HepG2 (cell line): ENCODE measurements at regions not wholly inside any gene's neighbourhood (a gene's known extent, or its start where the extent isn't known, plus 50 kb on each side); places are given as distances from the start of the nearest gene placed in this dataset.

Experiments
- DNMT3B ChIP-seq: conservative IDR thresholded peaks from 2 replicates; pipeline ENCODE4 v1.6.1; 2016; ENCODE audit warnings: missing biosample characterization, control low read depth
- ETV6 ChIP-seq: sonication (generic); formaldehyde crosslinking; conservative IDR thresholded peaks from 2 replicates; pipeline ENCODE4 v1.4.0; 2020; ENCODE audit warnings: missing genetic modification reagents
- JUNB ChIP-seq: sonication (generic); formaldehyde crosslinking; IDR thresholded peaks from 2 replicates; pipeline ENCODE4 v1.8.0; 2022; ENCODE audit warnings: missing genetic modification reagents, mild to moderate bottlenecking, borderline replicate concordance
- NFYB ChIP-seq: sonication (generic); formaldehyde crosslinking; IDR thresholded peaks from 2 replicates; pipeline ENCODE4 v1.4.0; 2020; ENCODE audit warnings: missing genetic modification reagents
- RARA ChIP-seq: IDR thresholded peaks from 2 replicates; pipeline ENCODE4 v1.6.1; 2016; ENCODE audit warnings: missing genetic modification reagents, missing compliant biosample characterization
- SMAD1 ChIP-seq: sonication (generic); formaldehyde crosslinking; IDR thresholded peaks from 2 replicates; pipeline ENCODE4 v1.4.0; 2020; ENCODE audit warnings: missing genetic modification reagents, low read depth, mild to moderate bottlenecking, borderline replicate concordance
- ZFX ChIP-seq: sonication (generic); formaldehyde crosslinking; IDR thresholded peaks from 2 replicates; pipeline ENCODE4 v1.4.0; 2020; ENCODE audit warnings: mild to moderate bottlenecking, low read depth, missing genetic modification reagents, moderate library complexity
- ZNF670 ChIP-seq: sonication (generic); formaldehyde crosslinking; IDR thresholded peaks from 2 replicates; pipeline ENCODE4 v1.8.0; 2022; ENCODE audit warnings: mild to moderate bottlenecking, missing genetic modification reagents, borderline replicate concordance
- ZNF7 ChIP-seq: IDR thresholded peaks from 2 replicates; pipeline ENCODE4 v1.6.1; 2016; ENCODE audit warnings: missing biosample characterization, missing genetic modification reagents
- TF ChIP-seq, protein P1 (sequence below): sonication (generic); formaldehyde crosslinking; IDR thresholded peaks from 2 replicates; pipeline ENCODE4 v1.9.0; 2021; ENCODE audit warnings: mild to moderate bottlenecking, missing genetic modification reagents
- TF ChIP-seq, protein P2 (sequence below): sonication (generic); formaldehyde crosslinking; IDR thresholded peaks from 2 replicates; pipeline ENCODE4 v1.5.0; 2020; ENCODE audit warnings: mild to moderate bottlenecking, missing genetic modification reagents, moderate library complexity
- TF ChIP-seq, protein P3 (sequence below): sonication (generic); formaldehyde crosslinking; IDR thresholded peaks from 2 replicates; pipeline ENCODE4 v1.9.0; 2022; ENCODE audit warnings: missing genetic modification reagents, mild to moderate bottlenecking, borderline replicate concordance

DNA sequence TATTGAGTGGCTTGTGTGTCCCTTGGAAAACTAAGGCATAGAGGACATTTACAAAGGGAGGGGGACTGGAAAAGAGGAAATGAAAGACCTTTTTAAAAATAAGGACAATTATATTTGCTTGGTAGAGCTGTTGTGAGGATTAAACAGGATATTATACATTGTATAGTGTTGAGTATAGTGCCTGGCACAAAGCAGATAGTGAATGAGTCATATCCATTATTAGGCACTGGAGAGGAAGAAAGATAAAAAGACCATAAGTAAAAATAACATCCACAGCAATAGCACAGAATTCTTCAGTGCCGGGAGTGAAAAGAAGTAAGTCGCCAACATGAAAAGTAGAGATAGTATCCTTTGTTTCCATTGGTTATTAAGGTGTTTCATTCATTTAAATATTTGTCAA, 623.3 kb downstream of the PDCD6IP start:
- no peak for TF ChIP-seq JUNB
- no peak for TF ChIP-seq SMAD1 (CRISPR knock-in tag)
- TF ChIP-seq, protein P1, sequence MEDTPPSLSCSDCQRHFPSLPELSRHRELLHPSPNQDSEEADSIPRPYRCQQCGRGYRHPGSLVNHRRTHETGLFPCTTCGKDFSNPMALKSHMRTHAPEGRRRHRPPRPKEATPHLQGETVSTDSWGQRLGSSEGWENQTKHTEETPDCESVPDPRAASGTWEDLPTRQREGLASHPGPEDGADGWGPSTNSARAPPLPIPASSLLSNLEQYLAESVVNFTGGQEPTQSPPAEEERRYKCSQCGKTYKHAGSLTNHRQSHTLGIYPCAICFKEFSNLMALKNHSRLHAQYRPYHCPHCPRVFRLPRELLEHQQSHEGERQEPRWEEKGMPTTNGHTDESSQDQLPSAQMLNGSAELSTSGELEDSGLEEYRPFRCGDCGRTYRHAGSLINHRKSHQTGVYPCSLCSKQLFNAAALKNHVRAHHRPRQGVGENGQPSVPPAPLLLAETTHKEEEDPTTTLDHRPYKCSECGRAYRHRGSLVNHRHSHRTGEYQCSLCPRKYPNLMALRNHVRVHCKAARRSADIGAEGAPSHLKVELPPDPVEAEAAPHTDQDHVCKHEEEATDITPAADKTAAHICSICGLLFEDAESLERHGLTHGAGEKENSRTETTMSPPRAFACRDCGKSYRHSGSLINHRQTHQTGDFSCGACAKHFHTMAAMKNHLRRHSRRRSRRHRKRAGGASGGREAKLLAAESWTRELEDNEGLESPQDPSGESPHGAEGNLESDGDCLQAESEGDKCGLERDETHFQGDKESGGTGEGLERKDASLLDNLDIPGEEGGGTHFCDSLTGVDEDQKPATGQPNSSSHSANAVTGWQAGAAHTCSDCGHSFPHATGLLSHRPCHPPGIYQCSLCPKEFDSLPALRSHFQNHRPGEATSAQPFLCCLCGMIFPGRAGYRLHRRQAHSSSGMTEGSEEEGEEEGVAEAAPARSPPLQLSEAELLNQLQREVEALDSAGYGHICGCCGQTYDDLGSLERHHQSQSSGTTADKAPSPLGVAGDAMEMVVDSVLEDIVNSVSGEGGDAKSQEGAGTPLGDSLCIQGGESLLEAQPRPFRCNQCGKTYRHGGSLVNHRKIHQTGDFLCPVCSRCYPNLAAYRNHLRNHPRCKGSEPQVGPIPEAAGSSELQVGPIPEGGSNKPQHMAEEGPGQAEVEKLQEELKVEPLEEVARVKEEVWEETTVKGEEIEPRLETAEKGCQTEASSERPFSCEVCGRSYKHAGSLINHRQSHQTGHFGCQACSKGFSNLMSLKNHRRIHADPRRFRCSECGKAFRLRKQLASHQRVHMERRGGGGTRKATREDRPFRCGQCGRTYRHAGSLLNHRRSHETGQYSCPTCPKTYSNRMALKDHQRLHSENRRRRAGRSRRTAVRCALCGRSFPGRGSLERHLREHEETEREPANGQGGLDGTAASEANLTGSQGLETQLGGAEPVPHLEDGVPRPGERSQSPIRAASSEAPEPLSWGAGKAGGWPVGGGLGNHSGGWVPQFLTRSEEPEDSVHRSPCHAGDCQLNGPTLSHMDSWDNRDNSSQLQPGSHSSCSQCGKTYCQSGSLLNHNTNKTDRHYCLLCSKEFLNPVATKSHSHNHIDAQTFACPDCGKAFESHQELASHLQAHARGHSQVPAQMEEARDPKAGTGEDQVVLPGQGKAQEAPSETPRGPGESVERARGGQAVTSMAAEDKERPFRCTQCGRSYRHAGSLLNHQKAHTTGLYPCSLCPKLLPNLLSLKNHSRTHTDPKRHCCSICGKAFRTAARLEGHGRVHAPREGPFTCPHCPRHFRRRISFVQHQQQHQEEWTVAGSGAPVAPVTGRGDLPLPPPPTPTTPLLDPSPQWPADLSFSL (CRISPR knock-in tag), result no peak
- no peak for TF ChIP-seq ZNF670
- TF ChIP-seq, protein P2, sequence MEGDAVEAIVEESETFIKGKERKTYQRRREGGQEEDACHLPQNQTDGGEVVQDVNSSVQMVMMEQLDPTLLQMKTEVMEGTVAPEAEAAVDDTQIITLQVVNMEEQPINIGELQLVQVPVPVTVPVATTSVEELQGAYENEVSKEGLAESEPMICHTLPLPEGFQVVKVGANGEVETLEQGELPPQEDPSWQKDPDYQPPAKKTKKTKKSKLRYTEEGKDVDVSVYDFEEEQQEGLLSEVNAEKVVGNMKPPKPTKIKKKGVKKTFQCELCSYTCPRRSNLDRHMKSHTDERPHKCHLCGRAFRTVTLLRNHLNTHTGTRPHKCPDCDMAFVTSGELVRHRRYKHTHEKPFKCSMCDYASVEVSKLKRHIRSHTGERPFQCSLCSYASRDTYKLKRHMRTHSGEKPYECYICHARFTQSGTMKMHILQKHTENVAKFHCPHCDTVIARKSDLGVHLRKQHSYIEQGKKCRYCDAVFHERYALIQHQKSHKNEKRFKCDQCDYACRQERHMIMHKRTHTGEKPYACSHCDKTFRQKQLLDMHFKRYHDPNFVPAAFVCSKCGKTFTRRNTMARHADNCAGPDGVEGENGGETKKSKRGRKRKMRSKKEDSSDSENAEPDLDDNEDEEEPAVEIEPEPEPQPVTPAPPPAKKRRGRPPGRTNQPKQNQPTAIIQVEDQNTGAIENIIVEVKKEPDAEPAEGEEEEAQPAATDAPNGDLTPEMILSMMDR (CRISPR knock-in tag), result no peak
- no peak for TF ChIP-seq RARA (CRISPR knock-in tag)
- TF ChIP-seq ZFX, result no peak
- TF ChIP-seq, protein P3, sequence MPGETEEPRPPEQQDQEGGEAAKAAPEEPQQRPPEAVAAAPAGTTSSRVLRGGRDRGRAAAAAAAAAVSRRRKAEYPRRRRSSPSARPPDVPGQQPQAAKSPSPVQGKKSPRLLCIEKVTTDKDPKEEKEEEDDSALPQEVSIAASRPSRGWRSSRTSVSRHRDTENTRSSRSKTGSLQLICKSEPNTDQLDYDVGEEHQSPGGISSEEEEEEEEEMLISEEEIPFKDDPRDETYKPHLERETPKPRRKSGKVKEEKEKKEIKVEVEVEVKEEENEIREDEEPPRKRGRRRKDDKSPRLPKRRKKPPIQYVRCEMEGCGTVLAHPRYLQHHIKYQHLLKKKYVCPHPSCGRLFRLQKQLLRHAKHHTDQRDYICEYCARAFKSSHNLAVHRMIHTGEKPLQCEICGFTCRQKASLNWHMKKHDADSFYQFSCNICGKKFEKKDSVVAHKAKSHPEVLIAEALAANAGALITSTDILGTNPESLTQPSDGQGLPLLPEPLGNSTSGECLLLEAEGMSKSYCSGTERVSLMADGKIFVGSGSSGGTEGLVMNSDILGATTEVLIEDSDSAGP (CRISPR knock-in tag), result no peak
- TF ChIP-seq NFYB, result no peak
- TF ChIP-seq ETV6, result no peak
- TF ChIP-seq DNMT3B (CRISPR knock-in tag), result no peak
- no peak for TF ChIP-seq ZNF7 (CRISPR knock-in tag)
